K562 (cell line): ENCODE measurements at regions not wholly inside any gene's neighbourhood (a gene's known extent, or its start where the extent isn't known, plus 50 kb on each side); places are given as distances from the start of the nearest gene placed in this dataset.

ENCODE experiments used
- ATAC-seq: fragments of 200-7000 bp; cut with Tn5 transposase; 3 replicates; pipeline ENCODE4 v1.9.1; 2020; ENCODE audit warnings: moderate library complexity
- BruUV-seq: library from RNA; stranded (reverse); fragments of 400-500 nt; replicated peaks from 2 replicates; lab custom pipeline; 2021; lab: Mats Ljungman, UMichigan
- CTCF ChIA-PET: fragments of 300-600 bp; formaldehyde crosslinking; extraction: SDS; loops from one replicate; lab custom pipeline; 2021; ENCODE audit warnings: low intra/inter-chr PET ratio; lab: Yijun Ruan, JAX
- POLR2A ChIA-PET: fragments of 300-600, 350-650 bp; sonication (Branson Sonifier 250); formaldehyde crosslinking; extraction: SDS; loops from one replicate; lab custom pipeline; 2021; ENCODE audit warnings: antibody characterized with exemption, inconsistent platforms; lab: Yijun Ruan, JAX
- DNase-seq, 4 experiments: peaks; one replicate each; pipeline versions ENCODE4 v3.0.0 to v3.0.0-alpha.2; 2011 to 2018; ENCODE audit warnings: low spot score in 3 of 4, mixed read lengths in 3 of 4; ENCODE audit errors: extremely low read depth in 1 of 4
- FAIRE-seq: peaks from 2 replicates; lab custom pipeline; 2011; peaks lifted over from hg19 to GRCh38; lab: Jason Lieb, UNC
- H2AFZ ChIP-seq: 2 replicates; pipeline ENCODE4 v1.6.0; 2011; ENCODE audit warnings: low read depth, low read length, control low read depth, inconsistent platforms
- H3K27ac ChIP-seq: fragments of 200-600 bp; 3 replicates; pipeline ENCODE4 v1.8.0; 2011; ENCODE audit warnings: low read depth, mild to moderate bottlenecking, control low read depth, inconsistent platforms, low read length, moderate library complexity, mixed read lengths; ENCODE audit errors: extremely low read depth
- H3K27me3 ChIP-seq, 2 experiments: fragments of 300-600 bp in 1 of 2; 2 replicates in 1 of 2; 3 replicates in 1 of 2; pipeline versions ENCODE4 v1.6.0 to v1.8.0; 2011; ENCODE audit warnings: inconsistent platforms in 2 of 2, low read length in 2 of 2, mild to moderate bottlenecking in 1 of 2, mixed read lengths in 1 of 2, moderate library complexity in 1 of 2; ENCODE audit not compliant: control insufficient read depth in 2 of 2, insufficient read depth in 2 of 2
- H3K36me3 ChIP-seq: fragments of 300-600 bp; 3 replicates; pipeline ENCODE4 v1.8.0; 2011; ENCODE audit warnings: mild to moderate bottlenecking, low read length, inconsistent platforms; ENCODE audit not compliant: control insufficient read depth, insufficient read depth
- H3K4me1 ChIP-seq, 2 experiments: fragments of 200-600 bp in 1 of 2; replicated peaks in 1 of 2; 2 replicates in 1 of 2; 3 replicates in 1 of 2; pipeline versions ENCODE4 v1.5.1 to v1.8.0; 2011; ENCODE audit warnings: inconsistent platforms in 2 of 2, low read length in 2 of 2, mild to moderate bottlenecking in 1 of 2, mixed read lengths in 1 of 2, moderate library complexity in 1 of 2; ENCODE audit not compliant: control insufficient read depth in 2 of 2, insufficient read depth in 2 of 2
- H3K4me2 ChIP-seq: 2 replicates; pipeline ENCODE4 v1.6.1; 2011; ENCODE audit warnings: low read length, control low read depth, inconsistent platforms, mixed read lengths; ENCODE audit not compliant: insufficient read depth
- H3K4me3 ChIP-seq: fragments of 200-600 bp; sonication (generic), shearing (Covaris generic); 2 replicates; pipeline ENCODE4 v1.5.1; 2016; ENCODE audit warnings: control low read depth, inconsistent platforms
- H3K79me2 ChIP-seq: fragments of 200-600 bp; 3 replicates; pipeline ENCODE4 v1.8.0; 2011; ENCODE audit warnings: low read length, inconsistent platforms; ENCODE audit not compliant: control insufficient read depth, insufficient read depth
- H3K9ac ChIP-seq, 2 experiments: 2 replicates each; pipeline versions ENCODE4 v1.6.0 to v1.6.1; 2011; ENCODE audit warnings: low read depth in 2 of 2, low read length in 2 of 2, control low read depth in 1 of 2, inconsistent platforms in 1 of 2, mild to moderate bottlenecking in 1 of 2, mixed read lengths in 1 of 2; ENCODE audit not compliant: insufficient read depth in 1 of 2
- H3K9me1 ChIP-seq: one replicate; pipeline ENCODE4 v1.6.0; 2011; ENCODE audit warnings: inconsistent platforms, mild to moderate bottlenecking, low read length, moderate library complexity; ENCODE audit not compliant: control insufficient read depth, insufficient read depth
- H3K9me3 ChIP-seq: replicated peaks from 2 replicates; pipeline ENCODE4 v1.5.1; 2011; ENCODE audit warnings: low read depth, low read length, inconsistent platforms; ENCODE audit not compliant: control insufficient read depth, insufficient read depth
- H4K20me1 ChIP-seq: replicated peaks from 2 replicates; pipeline ENCODE4 v1.6.1; 2011; ENCODE audit warnings: low read length, inconsistent platforms, mixed read lengths; ENCODE audit not compliant: control insufficient read depth, insufficient read depth
- FOXM1 ChIP-seq, 2 experiments: fragments of 450-650 bp in 1 of 2; sonication (generic) in 1 of 2; formaldehyde crosslinking in 1 of 2; IDR thresholded peaks; 2 replicates each; pipeline versions ENCODE4 v1.6.1 to v1.9.0; 2017 to 2022; ENCODE audit warnings: low read depth in 2 of 2, mild to moderate bottlenecking in 2 of 2, missing genetic modification reagents in 1 of 2, moderate library complexity in 1 of 2
- PRDM10 ChIP-seq: fragments of 450-650 bp; IDR thresholded peaks from 2 replicates; pipeline ENCODE4 v1.6.1; 2018; ENCODE audit not compliant: partially characterized antibody
- SIX5 ChIP-seq, 2 experiments: IDR thresholded peaks; 2 replicates each; pipeline ENCODE4 v1.6.1; 2011; ENCODE audit warnings: low read length in 2 of 2, borderline replicate concordance in 1 of 2, low read depth in 1 of 2, mild to moderate bottlenecking in 1 of 2, moderate library complexity in 1 of 2; ENCODE audit not compliant: insufficient read depth in 1 of 2
- ZNF644 ChIP-seq: fragments of 200-800 bp; sonication (Bioruptor generic); IDR thresholded peaks from 2 replicates; pipeline ENCODE4 v1.6.1; 2016; ENCODE audit warnings: low read depth, missing genetic modification characterization, missing compliant biosample characterization
- WGBS: fragments of 100-300 bp; shearing (Covaris generic); methylation state at CpG from one replicate; pipeline ENCODE4 v1.1.6; 2016; ENCODE audit warnings: low coverage, mixed read lengths; ENCODE audit not compliant: insufficient coverage; ENCODE audit errors: missing lambda C conversion rate; 5-methylcytosine and 5-hydroxymethylcytosine counted together
- in situ Hi-C: fragments of 300-500 bp; cut with MboI; formaldehyde crosslinking; loops from 4 replicates; pipeline ENCODE4 v1.15.0; 2018; ENCODE audit warnings: inconsistent platforms, mixed read lengths
- intact Hi-C: fragments of 100-400 bp; cut with micrococcal nuclease; formaldehyde crosslinking; loops from 2 replicates; pipeline ENCODE4 v1.14.2; 2022
- TF ChIP-seq, protein P1 (sequence below): sonication (generic); IDR thresholded peaks from 2 replicates; pipeline ENCODE4 v1.6.1; 2016
- TF ChIP-seq, protein P2 (sequence below): fragments of 250-450 bp; sonication (Bioruptor Pico); IDR thresholded peaks from 2 replicates; pipeline ENCODE4 v1.8.0; 2021; ENCODE audit warnings: moderate library complexity, mild to moderate bottlenecking, inconsistent platforms

DNA sequence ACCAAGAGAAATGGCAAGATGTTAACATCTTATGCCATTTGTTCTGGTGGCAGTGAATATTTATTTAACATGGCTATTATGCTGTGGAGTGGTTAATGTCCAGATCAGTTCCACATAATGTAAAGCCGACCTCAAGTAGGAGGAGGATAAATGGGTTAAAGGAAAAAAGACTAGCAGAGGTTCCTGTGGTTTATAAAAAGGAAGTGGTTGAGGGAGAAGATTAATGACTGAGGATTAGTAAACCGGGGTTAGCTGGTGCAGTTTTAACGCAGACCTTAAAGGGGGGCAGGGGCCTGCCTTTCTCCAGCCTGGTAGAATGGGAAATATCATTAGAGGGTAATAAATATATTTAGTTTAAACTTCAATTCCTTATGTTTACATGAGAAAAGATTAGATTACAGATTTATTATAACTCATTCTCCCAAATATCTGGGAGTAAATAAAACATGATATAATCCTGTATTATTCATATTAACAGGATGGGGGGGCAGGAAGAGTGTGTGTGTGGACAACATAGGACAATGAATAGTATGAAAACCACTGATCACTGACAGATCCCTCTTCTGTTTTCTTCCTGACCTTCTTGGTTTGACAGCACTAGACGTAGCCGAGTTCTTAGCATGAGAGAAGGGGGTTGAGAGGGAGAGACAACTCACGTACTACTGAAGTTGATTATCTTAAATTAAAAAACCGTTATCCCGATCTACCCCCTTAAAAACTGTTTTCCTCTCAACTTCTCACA, 124.1 kb upstream of the LIMCH1 start:
- DNase-seq: no peak
- no peak for TF ChIP-seq SIX5 (IDR thresholded peaks at IDR 0.05; ENCODE audit: borderline replicate concordance in 1 of 2, insufficient read depth in 1 of 2, low read depth in 1 of 2, low read length in 2 of 2)
- TF ChIP-seq, protein P1, sequence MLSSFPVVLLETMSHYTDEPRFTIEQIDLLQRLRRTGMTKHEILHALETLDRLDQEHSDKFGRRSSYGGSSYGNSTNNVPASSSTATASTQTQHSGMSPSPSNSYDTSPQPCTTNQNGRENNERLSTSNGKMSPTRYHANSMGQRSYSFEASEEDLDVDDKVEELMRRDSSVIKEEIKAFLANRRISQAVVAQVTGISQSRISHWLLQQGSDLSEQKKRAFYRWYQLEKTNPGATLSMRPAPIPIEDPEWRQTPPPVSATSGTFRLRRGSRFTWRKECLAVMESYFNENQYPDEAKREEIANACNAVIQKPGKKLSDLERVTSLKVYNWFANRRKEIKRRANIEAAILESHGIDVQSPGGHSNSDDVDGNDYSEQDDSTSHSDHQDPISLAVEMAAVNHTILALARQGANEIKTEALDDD: peak; percentile 54; the same call in 1 of the 2 replicates
- in situ Hi-C loops: no loop called here
- intact Hi-C loops: no loop called here
- H4K20me1 ChIP-seq: no peaks in the 10 kb centered on the region
- H3K9me3 ChIP-seq: no peaks in the 10 kb centered on the region
- WGBS: 0% methylated on average over 8 of the region's 8 CpGs
- no TSS peak for BruUV-seq
- H3K27me3 ChIP-seq: 0 out of 5 replicates have a peak, but pooled peaks cover 0 to 5% of the 10 kb centered on the region in 2 experiments
- H3K4me1 ChIP-seq: no peaks in the 10 kb centered on the region
- H3K4me3 ChIP-seq: no peak overlapping the region
- ChIA-PET POLR2A (interaction anchor here (1.4 kb wide), 1 partner anchor 67 kb away, joined by 3 read pairs; no protein-coding TSS in a partner anchor), CTCF (no interaction called here)
- no peak overlapping the region for H3K4me2 ChIP-seq
- H3K9me1 ChIP-seq: no peaks in the 10 kb centered on the region
- H3K79me2 ChIP-seq: no peaks in the 10 kb centered on the region
- H2AFZ ChIP-seq: no peak overlapping the region
- H3K36me3 ChIP-seq: no peaks in the 10 kb centered on the region
- no peak overlapping the region for H3K27ac ChIP-seq
- H3K9ac ChIP-seq: no peak overlapping the region
- no peak for ATAC-seq
- no peak for FAIRE-seq

- no peak for ATAC-seq
- H3K9me1 ChIP-seq: no peaks in the 10 kb centered on the region
- CTCF ChIA-PET: no interaction called here
- TF ChIP-seq FOXM1 (IDR thresholded peaks at IDR 0.05; ENCODE audit: low read depth): no peak
- TF ChIP-seq FOXM1 (CRISPR knock-in tag; IDR thresholded peaks at IDR 0.05; ENCODE audit: low read depth): no peak
- TF ChIP-seq PRDM10: no peak
- no peak for TF ChIP-seq ZNF644 (tag)
- TF ChIP-seq, protein P2, sequence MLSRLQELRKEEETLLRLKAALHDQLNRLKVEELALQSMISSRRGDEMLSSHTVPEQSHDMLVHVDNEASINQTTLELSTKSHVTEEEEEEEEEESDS (CRISPR knock-in tag): no peak
These were observed 123.6 kb upstream of the LIMCH1 start for GRCh38 chr4:41414412-41414779.

More at GRCh38 chr4:41414412-41414779, 123.6 kb upstream of the LIMCH1 start:
- Histone ChIP-seq H3K4me1 (no peaks in the 10 kb centered on the region), H3K4me2 (no peak overlapping the region), H3K27ac (no peak overlapping the region), H3K9me3 (no peaks in the 10 kb centered on the region), H4K20me1 (no peaks in the 10 kb centered on the region), H2AFZ (no peak overlapping the region), H3K36me3 (no peaks in the 10 kb centered on the region), H3K9ac (no peak overlapping the region), H3K4me3 (no peak overlapping the region), H3K79me2 (no peaks in the 10 kb centered on the region), H3K27me3 (0 out of 5 replicates have a peak, but pooled peaks cover 0 to 5% of the 10 kb centered on the region in 2 experiments)
- WGBS: 0% methylated on average over 7 of the region's 7 CpGs
- DNase-seq: no peak
- in situ Hi-C loops: no loop called here
- FAIRE-seq: no peak
- POLR2A ChIA-PET: no interaction called here
- BruUV-seq: no TSS peak
- intact Hi-C loops: no loop called here
